A673 (cell line): ENCODE measurements at regions not wholly inside any gene's neighbourhood (a gene's known extent, or its start where the extent isn't known, plus 50 kb on each side); places are given as distances from the start of the nearest gene placed in this dataset.

Source experiments
- BruUV-seq: library from RNA; stranded (reverse); fragments of 400-500 nt; replicated peaks from 2 replicates; lab custom pipeline; 2021; lab: Mats Ljungman, UMichigan
- CTCF ChIA-PET: fragments of 300-600 bp; sonication (Branson Sonifier 250); formaldehyde crosslinking; loops from one replicate; lab custom pipeline; 2022; ENCODE audit warnings: antibody characterized with exemption; lab: Charles Lee
- POLR2A ChIA-PET: fragments of 300-600 bp; sonication (Branson Sonifier 250); formaldehyde crosslinking; loops from one replicate; lab custom pipeline; 2022; ENCODE audit warnings: antibody characterized with exemption; ENCODE audit not compliant: low non-redundant PET; lab: Charles Lee
- DNase-seq: peaks from one replicate; pipeline ENCODE4 v3.0.0-alpha.2; 2015; ENCODE audit warnings: low spot score
- H3K27ac ChIP-seq: fragments of 200-600 bp; sonication (generic); 2 replicates; pipeline ENCODE4 v1.5.1; 2016; ENCODE audit warnings: mixed run types, low read depth, mild to moderate bottlenecking, mixed read lengths, antibody characterized with exemption, low read length; ENCODE audit not compliant: poor library complexity, severe bottlenecking
- H3K27me3 ChIP-seq: fragments of 200-600 bp; sonication (generic); replicated peaks from 2 replicates; pipeline ENCODE4 v1.6.1; 2017; ENCODE audit warnings: mixed run types, low read depth, mild to moderate bottlenecking, mixed read lengths, antibody characterized with exemption, low read length; ENCODE audit not compliant: insufficient read depth, poor library complexity
- H3K36me3 ChIP-seq: fragments of 200-600 bp; sonication (generic); 2 replicates; pipeline ENCODE4 v1.6.1; 2016; ENCODE audit warnings: mixed run types, mild to moderate bottlenecking, mixed read lengths, antibody characterized with exemption, low read length; ENCODE audit not compliant: insufficient read depth, poor library complexity, severe bottlenecking
- H3K4me1 ChIP-seq: fragments of 200-600 bp; sonication (generic); 2 replicates; pipeline ENCODE4 v1.6.1; 2017; ENCODE audit warnings: mixed run types, mild to moderate bottlenecking, mixed read lengths, antibody characterized with exemption, low read length; ENCODE audit not compliant: insufficient read depth, poor library complexity, severe bottlenecking
- H3K4me3 ChIP-seq: fragments of 200-600 bp; sonication (generic); 2 replicates; pipeline ENCODE4 v1.5.1; 2016; ENCODE audit warnings: low read depth, mixed run types, mild to moderate bottlenecking, mixed read lengths, low read length; ENCODE audit not compliant: poor library complexity, severe bottlenecking
- H3K9me3 ChIP-seq: fragments of 200-600 bp; sonication (generic); 2 replicates; pipeline ENCODE4 v1.6.1; 2016; ENCODE audit warnings: mixed run types, low read depth, mild to moderate bottlenecking, mixed read lengths, antibody characterized with exemption, low read length; ENCODE audit not compliant: poor library complexity, severe bottlenecking
- EZH2 ChIP-seq: fragments of 200-600 bp; sonication (generic); IDR thresholded peaks from 2 replicates; pipeline ENCODE4 v1.6.1; 2017; ENCODE audit warnings: borderline replicate concordance, low read depth, mild to moderate bottlenecking, mixed read lengths, antibody characterized with exemption, low read length; ENCODE audit not compliant: poor library complexity, severe bottlenecking
- intact Hi-C: fragments of 100-400 bp; cut with micrococcal nuclease; formaldehyde crosslinking; loops from one replicate; pipeline ENCODE4 v1.10.0; 2022; ENCODE audit not compliant: unreplicated experiment
- TF ChIP-seq, protein P1 (sequence below): fragments of 300-800, 200-600 bp; sonication (generic); conservative IDR thresholded peaks from 2 replicates; pipeline ENCODE4 v1.5.1; 2017; ENCODE audit warnings: low read depth, mild to moderate bottlenecking, antibody characterized with exemption, low read length, moderate library complexity, mixed read lengths

DNA sequence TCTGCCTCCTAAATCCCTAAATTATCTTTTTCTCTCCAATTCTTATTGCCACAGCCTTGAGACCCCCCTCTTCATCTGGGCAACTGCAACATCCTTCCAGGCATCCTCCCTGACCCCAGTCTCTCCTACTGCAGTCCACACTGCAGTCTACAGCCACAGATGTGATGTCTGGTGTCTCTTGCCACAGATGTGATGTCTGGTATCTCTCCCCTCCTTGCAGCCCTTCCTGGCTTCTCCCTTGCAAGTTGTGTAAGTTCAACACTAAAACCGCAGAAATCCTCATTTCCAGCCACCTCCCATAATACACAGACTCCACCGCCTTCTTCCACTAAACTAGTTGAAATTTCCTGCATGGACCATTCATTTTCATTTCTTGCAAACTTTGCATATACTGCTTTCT is 113.1 kb upstream of the DDX18 start:
- CTCF ChIA-PET = no interaction called here
- TF ChIP-seq, protein P1, sequence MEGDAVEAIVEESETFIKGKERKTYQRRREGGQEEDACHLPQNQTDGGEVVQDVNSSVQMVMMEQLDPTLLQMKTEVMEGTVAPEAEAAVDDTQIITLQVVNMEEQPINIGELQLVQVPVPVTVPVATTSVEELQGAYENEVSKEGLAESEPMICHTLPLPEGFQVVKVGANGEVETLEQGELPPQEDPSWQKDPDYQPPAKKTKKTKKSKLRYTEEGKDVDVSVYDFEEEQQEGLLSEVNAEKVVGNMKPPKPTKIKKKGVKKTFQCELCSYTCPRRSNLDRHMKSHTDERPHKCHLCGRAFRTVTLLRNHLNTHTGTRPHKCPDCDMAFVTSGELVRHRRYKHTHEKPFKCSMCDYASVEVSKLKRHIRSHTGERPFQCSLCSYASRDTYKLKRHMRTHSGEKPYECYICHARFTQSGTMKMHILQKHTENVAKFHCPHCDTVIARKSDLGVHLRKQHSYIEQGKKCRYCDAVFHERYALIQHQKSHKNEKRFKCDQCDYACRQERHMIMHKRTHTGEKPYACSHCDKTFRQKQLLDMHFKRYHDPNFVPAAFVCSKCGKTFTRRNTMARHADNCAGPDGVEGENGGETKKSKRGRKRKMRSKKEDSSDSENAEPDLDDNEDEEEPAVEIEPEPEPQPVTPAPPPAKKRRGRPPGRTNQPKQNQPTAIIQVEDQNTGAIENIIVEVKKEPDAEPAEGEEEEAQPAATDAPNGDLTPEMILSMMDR = no peak
- no peak for TF ChIP-seq EZH2
- Histone ChIP-seq H3K27me3 (peaks cover 17% of the 10 kb centered on the region), H3K27ac (no peak overlapping the region), H3K36me3 (no peaks in the 10 kb centered on the region), H3K4me3 (no peak overlapping the region), H3K4me1 (no peaks in the 10 kb centered on the region), H3K9me3 (no peaks in the 10 kb centered on the region)
- DNase-seq = no peak
- intact Hi-C loops = no loop called here
- POLR2A ChIA-PET = no interaction called here
- BruUV-seq = no TSS peak

- CTCF ChIA-PET = no interaction called here
- DNase-seq = no peak
- H3K36me3 ChIP-seq = no peaks in the 10 kb centered on the region
- intact Hi-C loops = no loop called here
- POLR2A ChIA-PET = no interaction called here
- H3K4me1 ChIP-seq = no peaks in the 10 kb centered on the region
- BruUV-seq = no TSS peak
- TF ChIP-seq EZH2 = no peak
- TF ChIP-seq, protein P1 = no peak
- H3K27ac ChIP-seq = no peak overlapping the region
- H3K4me3 ChIP-seq = no peak overlapping the region
- H3K9me3 ChIP-seq = no peaks in the 10 kb centered on the region
- peaks cover 17% of the 10 kb centered on the region for H3K27me3 ChIP-seq
Observed at GRCh38 chr2:117702098-117702497, 112.4 kb upstream of the DDX18 start.

GRCh38 chr2:117703858-117704257 is 110.6 kb upstream of the DDX18 start:
- Histone ChIP-seq H3K27ac (no peak overlapping the region), H3K27me3 (peaks cover 17% of the 10 kb centered on the region), H3K4me3 (no peak overlapping the region), H3K4me1 (no peaks in the 10 kb centered on the region), H3K9me3 (no peaks in the 10 kb centered on the region), H3K36me3 (no peaks in the 10 kb centered on the region)
- no TSS peak for BruUV-seq
- ChIA-PET CTCF (no interaction called here), POLR2A (no interaction called here)
- intact Hi-C loops = no loop called here
- DNase-seq = no peak
- no peak for TF ChIP-seq EZH2
- TF ChIP-seq, protein P1 = no peak
